ENCODE measurements at regions not wholly inside any gene's neighbourhood (a gene's known extent, or its start where the extent isn't known, plus 50 kb on each side); places are given as distances from the start of the nearest gene placed in this dataset.

DNA sequence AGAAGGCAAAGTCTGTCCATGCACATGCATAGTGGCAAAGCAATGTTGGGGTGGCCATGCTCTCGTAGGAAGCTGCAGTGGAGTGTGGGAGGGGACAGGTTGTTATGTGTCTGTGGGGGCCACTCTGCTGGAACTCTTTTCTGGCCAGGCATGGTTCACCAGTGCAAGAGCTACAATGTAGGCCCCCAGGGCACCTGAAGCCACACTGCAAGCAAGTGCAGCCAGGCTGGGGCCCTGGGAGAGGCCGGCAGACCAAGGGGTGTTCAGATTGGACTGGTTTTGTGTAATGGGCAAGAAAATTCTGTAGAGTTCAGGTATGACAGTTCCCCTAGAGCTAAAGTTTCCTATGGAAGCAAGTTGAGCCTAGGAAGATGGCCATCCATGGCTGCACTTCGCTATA lies 97.0 kb upstream of the ZC4H2 start:
- TF ChIP-seq GABPA (IDR thresholded peaks at IDR 0.05; ENCODE audit: borderline replicate concordance, insufficient read depth, low read length), result no peak
- TF ChIP-seq, protein P1, sequence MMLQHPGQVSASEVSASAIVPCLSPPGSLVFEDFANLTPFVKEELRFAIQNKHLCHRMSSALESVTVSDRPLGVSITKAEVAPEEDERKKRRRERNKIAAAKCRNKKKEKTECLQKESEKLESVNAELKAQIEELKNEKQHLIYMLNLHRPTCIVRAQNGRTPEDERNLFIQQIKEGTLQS (IDR thresholded peaks at IDR 0.05; ENCODE audit: insufficient read depth, low read depth, low read length), result no peak
- TF ChIP-seq SRF (IDR thresholded peaks at IDR 0.05; ENCODE audit: low read depth, low read length), result no peak
- no peak for TF ChIP-seq TAF1 (IDR thresholded peaks at IDR 0.05; ENCODE audit: low read depth, low read length)
- no peak for TF ChIP-seq TEAD4 (IDR thresholded peaks at IDR 0.05; ENCODE audit: low read depth, low read length)
- no peak for TF ChIP-seq POLR2A (IDR thresholded peaks at IDR 0.05; ENCODE audit: control extremely low read depth in 1 of 2, low read depth in 2 of 2, low read length in 2 of 2)
